HEK293T (cell line): ENCODE measurements at regions not wholly inside any gene's neighbourhood (a gene's known extent, or its start where the extent isn't known, plus 50 kb on each side); places are given as distances from the start of the nearest gene placed in this dataset.

Experiments used
- ARNT ChIP-seq: fragments of 450-650 bp; IDR thresholded peaks from 2 replicates; pipeline ENCODE4 v1.6.1; 2017; ENCODE audit warnings: mild to moderate bottlenecking
- BHLHE40 ChIP-seq: fragments of 450-650 bp; IDR thresholded peaks from 2 replicates; pipeline ENCODE4 v1.6.1; 2016; ENCODE audit warnings: mild to moderate bottlenecking, moderate library complexity, borderline replicate concordance
- L3MBTL2 ChIP-seq: fragments of 450-650 bp; conservative IDR thresholded peaks from 2 replicates; pipeline ENCODE4 v1.6.1; 2016; ENCODE audit warnings: mild to moderate bottlenecking

GRCh38 chr7:41328131-41328530 is 374.8 kb downstream of the INHBA start:
- TF ChIP-seq ARNT: no peak
- TF ChIP-seq L3MBTL2: no peak
- no peak for TF ChIP-seq BHLHE40
